CD8-positive, alpha-beta memory T cell (primary cell): ENCODE measurements at regions not wholly inside any gene's neighbourhood (a gene's known extent, or its start where the extent isn't known, plus 50 kb on each side); places are given as distances from the start of the nearest gene placed in this dataset.

Experiments used
- CTCF ChIA-PET: fragments of 350-600 bp; sonication (Branson Sonifier 250); formaldehyde crosslinking; loops from one replicate; lab custom pipeline; 2021; ENCODE audit warnings: antibody characterized with exemption; lab: Charles Lee
- POLR2A ChIA-PET: fragments of 350-600 bp; sonication (Branson Sonifier 250); formaldehyde crosslinking; loops from one replicate; lab custom pipeline; 2021; ENCODE audit warnings: antibody characterized with exemption; lab: Charles Lee
- DNase-seq, 5 donors: peaks; one replicate each; pipeline versions ENCODE4 v3.0.0 to v3.0.0-alpha.2; 2020 to 2022; ENCODE audit warnings: mixed read lengths in 1 of 5
- H3K27ac ChIP-seq: one replicate; pipeline ENCODE4 v1.7.0; 2013; ENCODE audit warnings: low read depth, mild to moderate bottlenecking, low read length, moderate library complexity
- H3K27me3 ChIP-seq: 2 replicates; pipeline ENCODE4 v1.7.0; 2013; ENCODE audit warnings: low read length, mild to moderate bottlenecking; ENCODE audit not compliant: insufficient read depth, poor library complexity, severe bottlenecking
- H3K36me3 ChIP-seq: 2 replicates; pipeline ENCODE4 v1.7.0; 2013; ENCODE audit warnings: mild to moderate bottlenecking, low read length, moderate library complexity; ENCODE audit not compliant: insufficient read depth
- H3K4me1 ChIP-seq: 2 replicates; pipeline ENCODE4 v1.7.0; 2013; ENCODE audit warnings: mild to moderate bottlenecking, low read length, moderate library complexity; ENCODE audit not compliant: insufficient read depth
- H3K4me3 ChIP-seq: 2 replicates; pipeline ENCODE4 v1.7.0; 2013; ENCODE audit warnings: mild to moderate bottlenecking, low read length
- H3K9me3 ChIP-seq: 2 replicates; pipeline ENCODE4 v1.7.0; 2013; ENCODE audit warnings: mild to moderate bottlenecking, low read length
- H3K27ac Mint-ChIP-seq, 8 donors: one replicate each; pipeline ENCODE4 v1.8.0; 2020 to 2021; ENCODE audit warnings: mixed read lengths in 8 of 8, mild to moderate bottlenecking in 6 of 8, inconsistent platforms in 3 of 8, moderate library complexity in 3 of 8
- H3K27me3 Mint-ChIP-seq, 2 donors: one replicate each; pipeline ENCODE4 v1.8.0; 2020 to 2021; ENCODE audit warnings: mixed read lengths in 2 of 2, mild to moderate bottlenecking in 1 of 2, moderate library complexity in 1 of 2
- H3K36me3 Mint-ChIP-seq, 3 donors: one replicate each; pipeline ENCODE4 v1.8.0; 2020 to 2021; ENCODE audit warnings: mixed read lengths in 3 of 3, inconsistent platforms in 1 of 3, mild to moderate bottlenecking in 1 of 3
- H3K4me1 Mint-ChIP-seq, 3 donors: one replicate each; pipeline ENCODE4 v1.8.0; 2020 to 2021; ENCODE audit warnings: mixed read lengths in 3 of 3, inconsistent platforms in 1 of 3, mild to moderate bottlenecking in 1 of 3
- H3K4me3 Mint-ChIP-seq, 7 donors: one replicate each; pipeline ENCODE4 v1.8.0; 2020 to 2021; ENCODE audit warnings: mixed read lengths in 7 of 7, mild to moderate bottlenecking in 6 of 7, moderate library complexity in 4 of 7, inconsistent platforms in 2 of 7
- H3K9me3 Mint-ChIP-seq, 5 donors: one replicate each; pipeline ENCODE4 v1.8.0; 2020 to 2022; ENCODE audit warnings: mixed read lengths in 5 of 5, mild to moderate bottlenecking in 3 of 5, moderate library complexity in 2 of 5, inconsistent platforms in 1 of 5

GRCh38 chr2:217562871-217563480 lies 439.8 kb downstream of the TNS1 start:
- DNase-seq, result no peak

GRCh38 chr2:217559084-217559483 lies 443.7 kb downstream of the TNS1 start:
- H3K27me3 ChIP-seq, result no peaks in the 10 kb centered on the region
- H3K27ac ChIP-seq, result no peak overlapping the region
- CTCF ChIA-PET, result no interaction called here

More at GRCh38 chr2:217562871-217563480, 439.8 kb downstream of the TNS1 start:
- Histone ChIP-seq H3K4me3 (no peak overlapping the region), H3K4me1 (no peaks in the 10 kb centered on the region), H3K36me3 (no peaks in the 10 kb centered on the region), H3K27ac (no peak overlapping the region), H3K9me3 (no peaks in the 10 kb centered on the region), H3K27me3 (no peaks in the 10 kb centered on the region)
- peaks cover 0 to 27% (median 25%) of the 10 kb centered on the region in 3 donors for H3K36me3 Mint-ChIP-seq
- ChIA-PET CTCF (no interaction called here), POLR2A (no interaction called here)
- H3K27ac Mint-ChIP-seq, result no peak overlapping the region
- H3K9me3 Mint-ChIP-seq, result peaks cover 7 to 24% (median 17%) of the 10 kb centered on the region in 5 donors
- no peaks in the 10 kb centered on the region for H3K4me1 Mint-ChIP-seq
- no peak overlapping the region for H3K4me3 Mint-ChIP-seq
- peaks cover 0 to 8% of the 10 kb centered on the region in 2 donors for H3K27me3 Mint-ChIP-seq

GRCh38 chr2:217555081-217555876 lies 447.5 kb downstream of the TNS1 start:
- Mint-ChIP-seq H3K9me3 (peaks cover 0 to 3% (median 2%) of the 10 kb centered on the region in 5 donors), H3K4me1 (no peaks in the 10 kb centered on the region), H3K27me3 (peaks cover 0 to 6% of the 10 kb centered on the region in 2 donors), H3K27ac (no peak overlapping the region), H3K4me3 (no peak overlapping the region), H3K36me3 (no peaks in the 10 kb centered on the region)
- no peaks in the 10 kb centered on the region for H3K36me3 ChIP-seq
- H3K27me3 ChIP-seq, result no peaks in the 10 kb centered on the region
- no peaks in the 10 kb centered on the region for H3K9me3 ChIP-seq
- no peak for DNase-seq
- H3K4me3 ChIP-seq, result no peak overlapping the region
- no peak overlapping the region for H3K27ac ChIP-seq
- no peaks in the 10 kb centered on the region for H3K4me1 ChIP-seq
- ChIA-PET POLR2A (no interaction called here), CTCF (interaction anchor here (1.2 kb wide), 1 partner anchor 96 kb away, joined by 3 read pairs; no protein-coding TSS in a partner anchor)

More at GRCh38 chr2:217559084-217559483, 443.7 kb downstream of the TNS1 start:
- no peak overlapping the region for H3K4me3 ChIP-seq
- H3K36me3 ChIP-seq, result no peaks in the 10 kb centered on the region
- no peaks in the 10 kb centered on the region for H3K4me1 ChIP-seq
- POLR2A ChIA-PET, result no interaction called here
- H3K4me1 Mint-ChIP-seq, result no peaks in the 10 kb centered on the region
- no peak for DNase-seq
- peaks cover 7 to 21% (median 17%) of the 10 kb centered on the region in 5 donors for H3K9me3 Mint-ChIP-seq
- H3K9me3 ChIP-seq, result no peaks in the 10 kb centered on the region
- H3K27me3 Mint-ChIP-seq, result peaks cover 0 to 6% of the 10 kb centered on the region in 2 donors
- H3K4me3 Mint-ChIP-seq, result no peak overlapping the region
- no peak overlapping the region for H3K27ac Mint-ChIP-seq
- H3K36me3 Mint-ChIP-seq, result peaks cover 0 to 19% (median 17%) of the 10 kb centered on the region in 3 donors

GRCh38 chr2:217553679-217554078 lies 449.1 kb downstream of the TNS1 start:
- POLR2A ChIA-PET, result no interaction called here

GRCh38 chr2:217553202-217553601 lies 449.6 kb downstream of the TNS1 start:
- Mint-ChIP-seq H3K9me3 (peaks cover 0 to 2% (median 0%) of the 10 kb centered on the region in 5 donors), H3K4me1 (no peaks in the 10 kb centered on the region), H3K27me3 (peaks cover 0 to 6% of the 10 kb centered on the region in 2 donors), H3K4me3 (no peak overlapping the region), H3K36me3 (no peaks in the 10 kb centered on the region), H3K27ac (no peak overlapping the region)
- no peak for DNase-seq
- POLR2A ChIA-PET, result no interaction called here
- H3K4me3 ChIP-seq, result no peak overlapping the region
- no peaks in the 10 kb centered on the region for H3K9me3 ChIP-seq
- no peaks in the 10 kb centered on the region for H3K4me1 ChIP-seq
- no peaks in the 10 kb centered on the region for H3K36me3 ChIP-seq
- H3K27me3 ChIP-seq, result no peaks in the 10 kb centered on the region
- CTCF ChIA-PET, result no interaction called here
- H3K27ac ChIP-seq, result no peak overlapping the region

More at GRCh38 chr2:217553679-217554078, 449.1 kb downstream of the TNS1 start:
- Mint-ChIP-seq H3K9me3 (peaks cover 0 to 2% (median 0%) of the 10 kb centered on the region in 5 donors), H3K4me1 (no peaks in the 10 kb centered on the region), H3K36me3 (no peaks in the 10 kb centered on the region), H3K27ac (no peak overlapping the region), H3K4me3 (no peak overlapping the region), H3K27me3 (peaks cover 0 to 6% of the 10 kb centered on the region in 2 donors)
- no peaks in the 10 kb centered on the region for H3K4me1 ChIP-seq
- no peak overlapping the region for H3K4me3 ChIP-seq
- no peaks in the 10 kb centered on the region for H3K9me3 ChIP-seq
- CTCF ChIA-PET, result no interaction called here
- DNase-seq, result no peak
- H3K36me3 ChIP-seq, result no peaks in the 10 kb centered on the region
- no peak overlapping the region for H3K27ac ChIP-seq
- no peaks in the 10 kb centered on the region for H3K27me3 ChIP-seq

GRCh38 chr2:217552081-217552480 lies 450.7 kb downstream of the TNS1 start:
- H3K36me3 ChIP-seq, result no peaks in the 10 kb centered on the region
- peaks cover 0 to 5% of the 10 kb centered on the region in 2 donors for H3K27me3 Mint-ChIP-seq
- no peak overlapping the region for H3K4me3 Mint-ChIP-seq
- H3K27ac ChIP-seq, result no peak overlapping the region
- H3K4me3 ChIP-seq, result no peak overlapping the region
- H3K36me3 Mint-ChIP-seq, result no peaks in the 10 kb centered on the region
- H3K27me3 ChIP-seq, result no peaks in the 10 kb centered on the region
- ChIA-PET CTCF (no interaction called here), POLR2A (no interaction called here)
- H3K9me3 Mint-ChIP-seq, result peaks cover 0 to 2% (median 0%) of the 10 kb centered on the region in 5 donors
- no peak for DNase-seq
- H3K9me3 ChIP-seq, result no peaks in the 10 kb centered on the region
- H3K4me1 Mint-ChIP-seq, result no peaks in the 10 kb centered on the region
- no peak overlapping the region for H3K27ac Mint-ChIP-seq
- H3K4me1 ChIP-seq, result no peaks in the 10 kb centered on the region

GRCh38 chr2:217551252-217551899 lies 451.4 kb downstream of the TNS1 start:
- H3K9me3 ChIP-seq, result no peaks in the 10 kb centered on the region
- no peak for DNase-seq
- no peaks in the 10 kb centered on the region for H3K4me1 Mint-ChIP-seq
- H3K27me3 Mint-ChIP-seq, result peaks cover 0 to 5% of the 10 kb centered on the region in 2 donors
- H3K4me1 ChIP-seq, result no peaks in the 10 kb centered on the region
- H3K4me3 ChIP-seq, result no peak overlapping the region
- no peak overlapping the region for H3K4me3 Mint-ChIP-seq
- no peaks in the 10 kb centered on the region for H3K36me3 Mint-ChIP-seq
- no peak overlapping the region for H3K27ac ChIP-seq
- H3K27ac Mint-ChIP-seq, result no peak overlapping the region
- CTCF ChIA-PET, result no interaction called here
- H3K36me3 ChIP-seq, result no peaks in the 10 kb centered on the region
- H3K27me3 ChIP-seq, result no peaks in the 10 kb centered on the region
- peaks cover 0 to 2% (median 0%) of the 10 kb centered on the region in 5 donors for H3K9me3 Mint-ChIP-seq
- POLR2A ChIA-PET, result no interaction called here

- H3K27ac ChIP-seq, result no peak overlapping the region
- H3K4me3 ChIP-seq, result no peak overlapping the region
- no peaks in the 10 kb centered on the region for H3K36me3 ChIP-seq
- Mint-ChIP-seq H3K9me3 (peaks cover 2 to 10% (median 4%) of the 10 kb centered on the region in 5 donors), H3K4me3 (no peak overlapping the region), H3K27me3 (peaks cover 0 to 5% of the 10 kb centered on the region in 2 donors), H3K27ac (no peak overlapping the region), H3K4me1 (no peaks in the 10 kb centered on the region), H3K36me3 (no peaks in the 10 kb centered on the region)
- H3K4me1 ChIP-seq, result no peaks in the 10 kb centered on the region
- H3K9me3 ChIP-seq, result no peaks in the 10 kb centered on the region
- H3K27me3 ChIP-seq, result no peaks in the 10 kb centered on the region
- POLR2A ChIA-PET, result no interaction called here
- CTCF ChIA-PET, result no interaction called here
- DNase-seq, result no peak
Measured at GRCh38 chr2:217539126-217539525, 463.7 kb downstream of the TNS1 start.
